GM12878 (cell line): ENCODE measurements at regions not wholly inside any gene's neighbourhood (a gene's known extent, or its start where the extent isn't known, plus 50 kb on each side); places are given as distances from the start of the nearest gene placed in this dataset.

Source experiments
- ATAC-seq: fragments of 200-7000 bp; cut with Tn5 transposase; 3 replicates; pipeline ENCODE4 v1.9.1; 2020; ENCODE audit warnings: mild to moderate bottlenecking, moderate library complexity
- BruUV-seq: library from RNA; stranded (reverse); fragments of 400-500 nt; replicated peaks from 2 replicates; lab custom pipeline; 2021; lab: Mats Ljungman, UMichigan
- CTCF ChIA-PET: fragments of 300-600 bp; sonication (Branson Sonifier 250); formaldehyde crosslinking; extraction: SDS; loops from one replicate; lab custom pipeline; 2021; ENCODE audit warnings: inconsistent platforms; lab: Yijun Ruan, JAX
- POLR2A ChIA-PET: fragments of 350-600 bp; formaldehyde crosslinking; extraction: SDS; loops from one replicate; lab custom pipeline; 2021; ENCODE audit warnings: inconsistent platforms; lab: Charles Lee
- RAD21 ChIA-PET: fragments of 300-600 bp; sonication (Branson Sonifier 250); formaldehyde crosslinking; loops from one replicate; lab custom pipeline; 2023; ENCODE audit warnings: antibody characterized with exemption; ENCODE audit not compliant: unreplicated experiment; lab: Charles Lee
- SMC1A ChIA-PET: fragments of 300-600 bp; sonication (Branson Sonifier 250); formaldehyde crosslinking; loops from one replicate; lab custom pipeline; 2023; ENCODE audit not compliant: unreplicated experiment, uncharacterized antibody; lab: Charles Lee
- DNase-seq: peaks from one replicate; pipeline ENCODE4 v3.0.0-alpha.2; 2011; ENCODE audit warnings: low read depth, low spot score
- FAIRE-seq: peaks from 3 replicates; lab custom pipeline; 2011; peaks lifted over from hg19 to GRCh38; lab: Jason Lieb, UNC
- H2AFZ ChIP-seq: 2 replicates; pipeline ENCODE4 v1.6.0; 2011; ENCODE audit warnings: low read depth, low read length, control low read depth; ENCODE audit not compliant: control insufficient read depth
- H3K27ac ChIP-seq: 2 replicates; pipeline ENCODE4 v1.5.1; 2011; ENCODE audit warnings: control low read depth; ENCODE audit not compliant: control insufficient read depth, insufficient read depth
- H3K27me3 ChIP-seq, 2 experiments: replicated peaks in 1 of 2; 2 replicates each; pipeline versions ENCODE4 v1.6.0 to v1.6.1; 2011; ENCODE audit warnings: low read length in 1 of 2; ENCODE audit not compliant: control insufficient read depth in 2 of 2, insufficient read depth in 2 of 2
- H3K36me3 ChIP-seq, 2 experiments: 2 replicates each; pipeline ENCODE4 v1.5.1; 2011; ENCODE audit warnings: low read length in 1 of 2; ENCODE audit not compliant: control insufficient read depth in 2 of 2, insufficient read depth in 2 of 2
- H3K4me1 ChIP-seq: 2 replicates; pipeline ENCODE4 v1.6.1; 2011; ENCODE audit warnings: mild to moderate bottlenecking, low read length, moderate library complexity, mixed read lengths; ENCODE audit not compliant: control insufficient read depth, insufficient read depth
- H3K4me2 ChIP-seq: 2 replicates; pipeline ENCODE4 v1.6.0; 2011; ENCODE audit warnings: control low read depth; ENCODE audit not compliant: control insufficient read depth, insufficient read depth
- H3K4me3 ChIP-seq: fragments of 200-600 bp; sonication (generic); 2 replicates; pipeline ENCODE4 v1.5.1; 2016
- H3K79me2 ChIP-seq: 2 replicates; pipeline ENCODE4 v1.6.0; 2011; ENCODE audit warnings: low read length; ENCODE audit not compliant: control insufficient read depth, insufficient read depth
- H3K9ac ChIP-seq: 2 replicates; pipeline ENCODE4 v1.8.0; 2011; ENCODE audit warnings: low read length, control low read depth, mixed read lengths; ENCODE audit not compliant: control insufficient read depth, insufficient read depth
- H3K9me3 ChIP-seq: replicated peaks from 3 replicates; pipeline ENCODE4 v1.5.1; 2011; ENCODE audit warnings: mild to moderate bottlenecking, low read length; ENCODE audit not compliant: control insufficient read depth, insufficient read depth
- H4K20me1 ChIP-seq: 2 replicates; pipeline ENCODE4 v1.6.0; 2011; ENCODE audit not compliant: control insufficient read depth, insufficient read depth
- FOXK2 ChIP-seq: fragments of 450-650 bp; IDR thresholded peaks from 2 replicates; pipeline ENCODE4 v1.6.1; 2017; ENCODE audit warnings: mild to moderate bottlenecking, moderate library complexity
- IRF3 ChIP-seq: fragments of 450-650 bp; IDR thresholded peaks from 2 replicates; pipeline ENCODE4 v1.6.1; 2014; ENCODE audit warnings: mild to moderate bottlenecking
- MTA2 ChIP-seq: fragments of 450-650 bp; IDR thresholded peaks from 2 replicates; pipeline ENCODE4 v1.6.1; 2016; ENCODE audit warnings: low read depth, mild to moderate bottlenecking, moderate library complexity
- PAX5 ChIP-seq: IDR thresholded peaks from 2 replicates; pipeline ENCODE4 v1.6.1; 2011; ENCODE audit warnings: low read depth, low read length, borderline replicate concordance
- RCOR1 ChIP-seq: conservative IDR thresholded peaks from 2 replicates; pipeline ENCODE4 v1.6.1; 2012; ENCODE audit warnings: low read depth, low read length, improper control_type of control experiment
- TBL1XR1 ChIP-seq: IDR thresholded peaks from 2 replicates; pipeline ENCODE4 v1.6.1; 2012; ENCODE audit warnings: low read depth, low read length, improper control_type of control experiment
- ZBTB40 ChIP-seq: fragments of 450-650 bp; IDR thresholded peaks from 2 replicates; pipeline ENCODE4 v1.6.1; 2016; ENCODE audit warnings: mild to moderate bottlenecking, moderate library complexity, borderline replicate concordance
- WGBS: methylation state at CpG from one replicate; pipeline ENCODE4 v1.1.6; 2016; ENCODE audit warnings: low lambda C conversion rate; ENCODE audit not compliant: insufficient replicate concordance, insufficient coverage; ENCODE audit errors: missing lambda C conversion rate; 5-methylcytosine and 5-hydroxymethylcytosine counted together
- in situ Hi-C: fragments of 300-500 bp; cut with MboI; formaldehyde crosslinking; loops from 9 replicates; pipeline ENCODE4 v1.14.3; 2018; ENCODE audit warnings: mixed read lengths
- intact Hi-C: fragments of 100-400 bp; cut with micrococcal nuclease; formaldehyde crosslinking; loops from one replicate; pipeline ENCODE4 v1.14.2; 2022; ENCODE audit not compliant: unreplicated experiment

GRCh38 chr10:33448421-33449140 lies 114.1 kb upstream of the NRP1 start (continued):
- no peak for TF ChIP-seq ZBTB40
- TF ChIP-seq MTA2 = no peak
- no peak for TF ChIP-seq RCOR1
- TF ChIP-seq PAX5 = no peak

DNA sequence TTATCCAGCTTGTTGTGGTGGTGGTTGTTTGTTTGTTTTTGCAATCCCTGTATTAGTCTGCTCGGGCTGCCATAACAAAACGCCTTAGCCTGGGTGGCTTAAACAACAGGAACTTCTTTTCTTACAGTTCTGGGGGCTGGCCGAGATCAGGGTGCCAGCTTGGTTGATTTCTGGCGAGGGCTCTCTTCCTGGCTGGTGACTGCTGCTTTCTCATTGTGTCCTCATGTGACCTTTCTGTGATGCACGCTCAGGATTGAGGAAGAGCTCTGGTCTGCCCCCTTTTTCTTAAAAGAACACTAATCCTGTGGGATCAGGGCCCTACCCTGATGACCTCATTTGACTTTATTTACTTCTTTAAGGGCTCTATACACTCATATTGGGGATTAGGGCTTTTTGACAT lies 107.1 kb upstream of the NRP1 start:
- Histone ChIP-seq H3K27ac (no peak overlapping the region), H3K9ac (no peak overlapping the region), H3K4me3 (no peak overlapping the region), H3K27me3 (no peaks in the 10 kb centered on the region), H3K4me2 (no peak overlapping the region), H3K4me1 (no peaks in the 10 kb centered on the region), H3K9me3 (no peaks in the 10 kb centered on the region), H4K20me1 (no peaks in the 10 kb centered on the region), H3K36me3 (no peaks in the 10 kb centered on the region), H3K79me2 (no peaks in the 10 kb centered on the region), H2AFZ (no peak overlapping the region)
- no TSS peak for BruUV-seq
- DNase-seq (no peak), ATAC-seq (no peak), FAIRE-seq (no peak)
- in situ Hi-C loops = no loop called here
- intact Hi-C loops = no loop called here
- ChIA-PET CTCF (interaction anchor here (0.8 kb wide), 1 partner anchor 12 kb away, joined by 3 read pairs; no protein-coding TSS in a partner anchor), POLR2A (no interaction called here), RAD21 (interaction anchor here (1.4 kb wide), 1 partner anchor 11 kb away, joined by 3 read pairs; no protein-coding TSS in a partner anchor), SMC1A (interaction anchor here (0.6 to 1.2 kb wide), 3 partner anchors 12 to 257 kb away, joined by 3 read pairs; no protein-coding TSS in a partner anchor)
- no peak for TF ChIP-seq TBL1XR1
- no peak for TF ChIP-seq IRF3
- TF ChIP-seq FOXK2 = no peak
- 4% methylated on average over 5 of the region's 5 CpGs for WGBS
